Hematopoietic multipotent progenitor cell treated with erythropoietin and hydrocortisone succinate and interleukin-3 and kit ligand, for 15 days (in vitro differentiated cells): ENCODE measurements at regions not wholly inside any gene's neighbourhood (a gene's known extent, or its start where the extent isn't known, plus 50 kb on each side); places are given as distances from the start of the nearest gene placed in this dataset.

ENCODE experiments used
- DNase-seq: peaks from one replicate; pipeline ENCODE4 v3.0.0-alpha.2; 2015; ENCODE audit warnings: low spot score

- DNase-seq, result no peak
Measured at GRCh38 chr20:21653628-21654027, 51.8 kb upstream of the PAX1 start.

- DNase-seq, result no peak
Measured at GRCh38 chr20:21643417-21643816, 62.0 kb upstream of the PAX1 start.

- no peak for DNase-seq
Measured at GRCh38 chr20:21640556-21640955, 64.9 kb upstream of the PAX1 start.

- DNase-seq, result no peak
Measured at GRCh38 chr20:21633829-21634228, 71.6 kb upstream of the PAX1 start.

GRCh38 chr20:21632735-21633053 lies 72.8 kb upstream of the PAX1 start:
- no peak for DNase-seq

- DNase-seq, result no peak
Measured at GRCh38 chr20:21632031-21632734, 73.3 kb upstream of the PAX1 start.

GRCh38 chr20:21628800-21629199 lies 76.7 kb upstream of the PAX1 start:
- DNase-seq, result no peak

GRCh38 chr20:21623781-21624094 lies 81.7 kb upstream of the PAX1 start:
- DNase-seq, result no peak

GRCh38 chr20:21623074-21623780 lies 82.2 kb upstream of the PAX1 start:
- DNase-seq, result no peak

GRCh38 chr20:21622097-21622857 lies 83.2 kb upstream of the PAX1 start:
- DNase-seq, result no peak

GRCh38 chr20:21618759-21619416 lies 86.6 kb upstream of the PAX1 start:
- no peak for DNase-seq

- DNase-seq, result no peak
Measured at GRCh38 chr20:21615617-21616080, 89.8 kb upstream of the PAX1 start.

GRCh38 chr20:21614980-21615379 lies 90.5 kb upstream of the PAX1 start:
- no peak for DNase-seq

- DNase-seq, result no peak
Measured at GRCh38 chr20:21613512-21613911, 92.0 kb upstream of the PAX1 start.

- no peak for DNase-seq
Measured at GRCh38 chr20:21609981-21610380, 95.5 kb upstream of the PAX1 start.

GRCh38 chr20:21609221-21609620 lies 95.4 kb upstream of the NKX2-2 start:
- no peak for DNase-seq

GRCh38 chr20:21608777-21609176 lies 94.9 kb upstream of the NKX2-2 start:
- no peak for DNase-seq

GRCh38 chr20:21607971-21608725 lies 94.3 kb upstream of the NKX2-2 start:
- DNase-seq, result no peak

- DNase-seq, result no peak
Measured at GRCh38 chr20:21601799-21602198, 87.9 kb upstream of the NKX2-2 start.

GRCh38 chr20:21586682-21587081 lies 72.8 kb upstream of the NKX2-2 start:
- DNase-seq, result no peak

- no peak for DNase-seq
Measured at GRCh38 chr20:21583486-21584168, 69.8 kb upstream of the NKX2-2 start.
